BE2C (cell line): ENCODE measurements at regions not wholly inside any gene's neighbourhood (a gene's known extent, or its start where the extent isn't known, plus 50 kb on each side); places are given as distances from the start of the nearest gene placed in this dataset.

Experiments used
- DNase-seq: peaks from one replicate; pipeline ENCODE4 v3.0.0-alpha.2; 2020
- H3K27me3 ChIP-seq: fragments of 250-450 bp; sonication (Bioruptor Pico); 2 replicates; pipeline ENCODE4 v1.5.1; 2020; ENCODE audit warnings: mild to moderate bottlenecking
- H3K36me3 ChIP-seq: fragments of 250-450 bp; sonication (Bioruptor Pico); 2 replicates; pipeline ENCODE4 v1.5.1; 2020; ENCODE audit warnings: mild to moderate bottlenecking
- H3K4me1 ChIP-seq: fragments of 250-450 bp; sonication (Bioruptor Pico); 2 replicates; pipeline ENCODE4 v1.5.1; 2020
- H3K4me3 ChIP-seq: 2 replicates; pipeline ENCODE4 v1.5.1; 2011; ENCODE audit warnings: low read depth, low read length
- H3K9me3 ChIP-seq: fragments of 250-450 bp; sonication (Bioruptor Pico); 2 replicates; pipeline ENCODE4 v1.5.1; 2020
- TF ChIP-seq, protein P1 (sequence below): IDR thresholded peaks from 2 replicates; pipeline ENCODE4 v1.5.1; 2012; ENCODE audit warnings: mild to moderate bottlenecking, low read depth, low read length

DNA sequence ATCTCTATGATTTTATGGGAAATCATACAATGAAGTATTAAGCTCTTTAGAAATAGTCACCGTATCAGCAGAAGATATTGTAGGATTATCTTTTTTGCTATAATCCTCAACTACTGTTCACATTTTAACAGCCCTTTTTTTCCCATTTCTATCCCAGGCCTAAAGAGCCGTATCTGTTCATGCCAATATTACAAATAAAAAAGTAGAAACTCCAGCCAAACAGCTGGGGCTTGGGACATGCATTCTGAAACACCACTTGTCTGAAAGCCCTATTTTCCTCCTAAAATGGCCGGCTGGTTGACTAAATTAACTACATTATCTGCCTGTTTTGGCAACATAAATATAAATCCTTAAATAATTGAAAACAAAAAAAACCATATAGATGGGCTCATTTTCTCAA is 477.8 kb downstream of the CDH2 start:
- H3K4me1 ChIP-seq, result no peaks in the 10 kb centered on the region
- no peaks in the 10 kb centered on the region for H3K9me3 ChIP-seq
- no peaks in the 10 kb centered on the region for H3K27me3 ChIP-seq
- no peak for DNase-seq
- no peak overlapping the region for H3K4me3 ChIP-seq
- TF ChIP-seq, protein P1, sequence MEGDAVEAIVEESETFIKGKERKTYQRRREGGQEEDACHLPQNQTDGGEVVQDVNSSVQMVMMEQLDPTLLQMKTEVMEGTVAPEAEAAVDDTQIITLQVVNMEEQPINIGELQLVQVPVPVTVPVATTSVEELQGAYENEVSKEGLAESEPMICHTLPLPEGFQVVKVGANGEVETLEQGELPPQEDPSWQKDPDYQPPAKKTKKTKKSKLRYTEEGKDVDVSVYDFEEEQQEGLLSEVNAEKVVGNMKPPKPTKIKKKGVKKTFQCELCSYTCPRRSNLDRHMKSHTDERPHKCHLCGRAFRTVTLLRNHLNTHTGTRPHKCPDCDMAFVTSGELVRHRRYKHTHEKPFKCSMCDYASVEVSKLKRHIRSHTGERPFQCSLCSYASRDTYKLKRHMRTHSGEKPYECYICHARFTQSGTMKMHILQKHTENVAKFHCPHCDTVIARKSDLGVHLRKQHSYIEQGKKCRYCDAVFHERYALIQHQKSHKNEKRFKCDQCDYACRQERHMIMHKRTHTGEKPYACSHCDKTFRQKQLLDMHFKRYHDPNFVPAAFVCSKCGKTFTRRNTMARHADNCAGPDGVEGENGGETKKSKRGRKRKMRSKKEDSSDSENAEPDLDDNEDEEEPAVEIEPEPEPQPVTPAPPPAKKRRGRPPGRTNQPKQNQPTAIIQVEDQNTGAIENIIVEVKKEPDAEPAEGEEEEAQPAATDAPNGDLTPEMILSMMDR, result no peak
- no peaks in the 10 kb centered on the region for H3K36me3 ChIP-seq

DNA sequence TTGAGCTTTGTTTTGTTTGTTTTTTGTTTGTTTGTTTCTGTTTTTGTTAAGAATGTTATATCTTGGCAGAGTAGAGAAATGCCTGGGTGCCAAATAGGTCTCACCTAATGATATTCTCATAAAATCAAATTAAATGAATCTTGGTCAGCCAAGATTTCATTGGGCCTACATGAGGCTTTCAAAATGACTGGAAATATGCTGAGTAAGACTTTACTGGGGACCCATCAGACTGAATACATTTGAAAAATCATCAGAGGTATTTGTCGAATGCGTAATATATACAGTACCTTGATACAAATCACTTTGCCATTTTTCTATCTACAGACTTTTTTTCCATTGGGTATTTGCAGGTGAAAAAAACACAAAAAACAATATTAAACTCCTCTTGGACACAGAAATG is 480.8 kb downstream of the CDH2 start:
- TF ChIP-seq, protein P1, result no peak
- no peak for DNase-seq
- Histone ChIP-seq H3K27me3 (no peaks in the 10 kb centered on the region), H3K36me3 (no peaks in the 10 kb centered on the region), H3K9me3 (no peaks in the 10 kb centered on the region), H3K4me3 (no peak overlapping the region), H3K4me1 (no peaks in the 10 kb centered on the region)

DNA sequence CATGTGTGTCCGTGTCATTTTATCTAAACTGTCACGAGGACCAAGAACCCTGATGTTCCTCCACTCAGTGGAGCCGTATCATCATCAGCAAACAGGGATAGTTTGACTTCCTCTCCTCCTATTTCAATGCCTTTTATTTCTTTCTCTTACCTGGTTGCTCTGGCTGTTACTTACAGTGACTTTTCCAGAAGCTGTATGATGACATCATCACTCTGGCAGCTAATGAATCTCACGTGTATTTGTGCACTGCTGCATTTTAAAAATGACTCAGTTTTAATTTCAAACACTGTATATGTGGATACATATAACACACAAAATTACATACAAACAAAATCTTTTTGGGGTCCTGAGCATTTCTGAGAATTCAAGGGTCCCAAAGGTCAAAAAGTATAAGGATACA is 481.4 kb downstream of the CDH2 start:
- DNase-seq, result no peak
- Histone ChIP-seq H3K9me3 (no peaks in the 10 kb centered on the region), H3K36me3 (no peaks in the 10 kb centered on the region), H3K27me3 (no peaks in the 10 kb centered on the region), H3K4me3 (no peak overlapping the region), H3K4me1 (no peaks in the 10 kb centered on the region)
- TF ChIP-seq, protein P1, result no peak

DNA sequence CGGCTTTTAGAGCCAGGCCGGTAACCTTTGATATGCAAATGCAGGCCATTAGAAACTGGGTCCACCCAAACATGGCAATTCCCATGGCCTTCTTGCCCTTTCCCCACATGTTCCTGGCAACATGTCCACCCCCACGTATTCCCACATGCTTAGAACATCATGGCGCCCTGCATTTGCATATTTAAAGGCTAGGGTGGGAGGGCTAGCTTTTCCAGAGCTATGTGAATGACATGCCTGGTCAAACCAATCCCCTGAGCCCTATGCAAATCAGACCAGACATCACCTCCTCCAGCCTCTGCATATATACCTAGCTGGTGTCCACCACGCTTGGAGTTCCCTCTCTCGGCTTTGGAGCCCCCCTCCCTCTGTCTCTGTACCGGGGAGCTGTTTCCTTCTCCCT is 481.9 kb downstream of the CDH2 start:
- no peak for DNase-seq
- Histone ChIP-seq H3K27me3 (no peaks in the 10 kb centered on the region), H3K4me3 (no peak overlapping the region), H3K36me3 (no peaks in the 10 kb centered on the region), H3K4me1 (no peaks in the 10 kb centered on the region), H3K9me3 (no peaks in the 10 kb centered on the region)
- TF ChIP-seq, protein P1, result no peak

DNA sequence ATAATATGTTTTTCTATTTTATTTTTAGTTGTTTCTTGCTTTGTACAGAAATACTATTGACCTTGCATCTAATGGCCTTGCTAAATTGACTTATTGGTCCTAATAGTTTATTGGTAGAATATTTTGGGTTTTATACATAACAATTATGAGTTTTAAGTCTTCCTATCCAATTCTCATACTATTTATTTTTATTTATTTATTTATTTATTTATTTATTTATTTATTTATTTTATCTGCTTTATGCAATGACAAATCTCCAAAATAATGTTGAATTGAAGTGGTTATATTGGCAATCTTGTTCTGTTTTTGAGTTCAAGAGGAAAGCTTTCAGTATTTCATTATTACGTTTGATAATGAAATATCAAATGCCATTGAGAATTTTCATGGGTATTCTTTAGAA is 488.3 kb downstream of the CDH2 start:
- TF ChIP-seq, protein P1, result no peak
- Histone ChIP-seq H3K4me1 (no peaks in the 10 kb centered on the region), H3K27me3 (no peaks in the 10 kb centered on the region), H3K36me3 (no peaks in the 10 kb centered on the region), H3K9me3 (no peaks in the 10 kb centered on the region), H3K4me3 (no peak overlapping the region)
- DNase-seq, result no peak

DNA sequence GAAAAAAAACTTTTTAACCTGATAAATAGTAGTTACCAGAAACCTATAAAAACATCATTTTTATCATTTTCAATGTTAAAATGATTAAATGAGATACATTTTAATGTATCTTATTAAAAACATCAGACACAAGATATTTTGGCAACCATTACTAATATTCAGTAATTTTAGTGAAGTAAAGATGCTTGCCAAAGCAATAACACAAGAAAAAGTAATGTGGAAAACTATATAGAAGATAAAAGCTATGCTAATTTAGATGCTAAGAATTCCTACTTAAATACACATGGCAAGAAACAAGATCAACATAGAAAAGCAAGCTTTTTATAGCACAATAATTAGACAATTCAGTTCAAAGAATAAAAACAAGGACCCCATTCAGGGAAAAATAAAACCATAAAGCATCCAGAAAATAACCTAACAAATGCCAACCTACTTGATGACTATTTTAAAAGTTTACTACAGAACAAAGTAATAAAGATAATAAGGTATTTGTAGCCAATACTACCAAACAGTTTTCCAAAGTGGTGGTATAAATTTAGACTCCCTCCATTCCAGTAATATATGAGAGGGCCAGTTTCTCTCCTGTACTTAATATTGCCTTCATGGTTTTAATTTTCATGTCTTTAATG is 489.5 kb downstream of the CDH2 start:
- TF ChIP-seq, protein P1, result no peak
- Histone ChIP-seq H3K4me1 (no peaks in the 10 kb centered on the region), H3K4me3 (no peak overlapping the region), H3K9me3 (no peaks in the 10 kb centered on the region), H3K27me3 (no peaks in the 10 kb centered on the region), H3K36me3 (no peaks in the 10 kb centered on the region)
- DNase-seq, result no peak
